NCI-H2196 (cell line): ENCODE measurements at regions not wholly inside any gene's neighbourhood (a gene's known extent, or its start where the extent isn't known, plus 50 kb on each side); places are given as distances from the start of the nearest gene placed in this dataset.
"Not testable (repeated sequence)": the region's sequence is repeated elsewhere in the genome, so short reads cannot be mapped to it uniquely, and the experiment has no call there.

ENCODE experiments used
- DNase-seq: peaks from one replicate; lab custom pipeline; 2025; ENCODE audit not compliant: unreplicated experiment; lab: John Stamatoyannopoulos, UW

- DNase-seq = not testable (repeated sequence)
Measured at GRCh38 chr1:147103416-147104155, 68.7 kb downstream of the PRKAB2 start.

GRCh38 chr1:147099192-147099591 lies 73.1 kb downstream of the PRKAB2 start:
- no peak for DNase-seq

- not testable (repeated sequence) for DNase-seq
Measured at GRCh38 chr1:147098338-147098973, 73.8 kb downstream of the PRKAB2 start.

GRCh38 chr1:147095691-147096090 lies 76.6 kb downstream of the PRKAB2 start:
- DNase-seq = no peak

- no peak for DNase-seq
Measured at GRCh38 chr1:147091801-147092200, 80.5 kb downstream of the PRKAB2 start.

GRCh38 chr1:147089457-147089856 lies 82.8 kb downstream of the PRKAB2 start:
- DNase-seq = no peak

GRCh38 chr1:147086129-147086528 lies 86.1 kb downstream of the PRKAB2 start:
- DNase-seq = no peak

- DNase-seq = peak; percentile 38
Measured at GRCh38 chr1:147084273-147085096, 87.8 kb downstream of the PRKAB2 start.

GRCh38 chr1:147083919-147084272 lies 88.4 kb downstream of the PRKAB2 start:
- no peak for DNase-seq

- DNase-seq = no peak
Measured at GRCh38 chr1:147080671-147081394, 91.4 kb downstream of the PRKAB2 start.

- no peak for DNase-seq
Measured at GRCh38 chr1:147080006-147080661, 92.1 kb downstream of the PRKAB2 start.

GRCh38 chr1:147079400-147080005 lies 92.8 kb downstream of the PRKAB2 start:
- DNase-seq = no peak

- DNase-seq = no peak
Measured at GRCh38 chr1:147078606-147079399, 93.5 kb downstream of the PRKAB2 start.

- no peak for DNase-seq
Measured at GRCh38 chr1:147077936-147078605, 94.2 kb downstream of the PRKAB2 start.

GRCh38 chr1:147077523-147077922 lies 94.7 kb downstream of the PRKAB2 start:
- no peak for DNase-seq

GRCh38 chr1:147077081-147077480 lies 95.2 kb downstream of the PRKAB2 start:
- no peak for DNase-seq

- no peak for DNase-seq
Measured at GRCh38 chr1:147076442-147076841, 95.8 kb downstream of the PRKAB2 start.

- no peak for DNase-seq
Measured at GRCh38 chr1:147072482-147073432, 99.5 kb downstream of the PRKAB2 start.
